ENCODE measurements at regions not wholly inside any gene's neighbourhood (a gene's known extent, or its start where the extent isn't known, plus 50 kb on each side); places are given as distances from the start of the nearest gene placed in this dataset.

GRCh38 chr10:29926693-29927048 lies 132.7 kb downstream of the JCAD start:
- TF ChIP-seq, protein P1, sequence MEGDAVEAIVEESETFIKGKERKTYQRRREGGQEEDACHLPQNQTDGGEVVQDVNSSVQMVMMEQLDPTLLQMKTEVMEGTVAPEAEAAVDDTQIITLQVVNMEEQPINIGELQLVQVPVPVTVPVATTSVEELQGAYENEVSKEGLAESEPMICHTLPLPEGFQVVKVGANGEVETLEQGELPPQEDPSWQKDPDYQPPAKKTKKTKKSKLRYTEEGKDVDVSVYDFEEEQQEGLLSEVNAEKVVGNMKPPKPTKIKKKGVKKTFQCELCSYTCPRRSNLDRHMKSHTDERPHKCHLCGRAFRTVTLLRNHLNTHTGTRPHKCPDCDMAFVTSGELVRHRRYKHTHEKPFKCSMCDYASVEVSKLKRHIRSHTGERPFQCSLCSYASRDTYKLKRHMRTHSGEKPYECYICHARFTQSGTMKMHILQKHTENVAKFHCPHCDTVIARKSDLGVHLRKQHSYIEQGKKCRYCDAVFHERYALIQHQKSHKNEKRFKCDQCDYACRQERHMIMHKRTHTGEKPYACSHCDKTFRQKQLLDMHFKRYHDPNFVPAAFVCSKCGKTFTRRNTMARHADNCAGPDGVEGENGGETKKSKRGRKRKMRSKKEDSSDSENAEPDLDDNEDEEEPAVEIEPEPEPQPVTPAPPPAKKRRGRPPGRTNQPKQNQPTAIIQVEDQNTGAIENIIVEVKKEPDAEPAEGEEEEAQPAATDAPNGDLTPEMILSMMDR (IDR thresholded peaks at IDR 0.05; ENCODE audit: borderline replicate concordance, extremely low read depth, low read length, poor library complexity, severe bottlenecking): peak; percentile 41
- no peak for TF ChIP-seq EZH2 (IDR thresholded peaks at IDR 0.05; ENCODE audit: borderline replicate concordance, low read depth, low read length, severe bottlenecking)

All from DND-41 (cell line).